ENCODE measurements at regions not wholly inside any gene's neighbourhood (a gene's known extent, or its start where the extent isn't known, plus 50 kb on each side); places are given as distances from the start of the nearest gene placed in this dataset.

- no peak for DNase-seq
Measured at GRCh38 chrX:139290310-139290709, 240.2 kb upstream of the F9 start.

DNA sequence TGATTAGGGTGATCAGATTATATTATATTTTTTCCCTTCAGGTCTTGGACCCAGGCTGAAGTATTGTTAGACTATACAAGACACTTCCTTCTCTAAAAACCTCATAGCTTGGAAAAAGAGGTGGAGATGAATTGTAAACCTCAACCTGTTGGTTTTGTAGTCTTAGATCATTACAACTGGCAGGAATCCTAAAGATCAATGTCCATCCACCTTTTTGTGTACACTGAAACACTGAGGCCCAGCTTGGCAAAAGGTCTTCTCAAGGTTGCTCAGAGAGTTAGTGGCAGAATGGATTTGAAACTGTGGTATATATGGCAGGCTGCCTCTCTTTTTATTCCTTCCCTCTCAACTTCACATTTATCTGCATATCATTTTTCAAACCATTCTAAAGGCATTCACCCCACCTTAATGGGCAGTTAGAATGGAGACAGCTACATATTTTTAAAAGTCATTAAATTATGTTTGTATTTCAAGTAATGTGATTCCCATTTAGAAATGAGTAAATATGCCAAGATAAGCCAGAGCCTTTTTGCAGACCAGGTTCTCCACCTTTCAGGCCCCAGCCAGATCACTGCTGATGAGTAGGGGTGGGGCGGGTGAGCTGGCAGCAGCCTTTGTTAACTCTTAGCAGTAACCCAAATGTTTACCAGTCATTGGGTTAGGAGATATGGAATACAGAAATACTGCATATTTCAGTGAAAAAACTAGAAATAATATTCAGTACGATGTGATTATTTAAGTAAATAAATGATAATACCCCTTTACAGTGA, 243.2 kb upstream of the F9 start:
- DNase-seq = no peak

- DNase-seq = no peak
Measured at GRCh38 chrX:139286342-139286741, 244.2 kb upstream of the F9 start.

DNA sequence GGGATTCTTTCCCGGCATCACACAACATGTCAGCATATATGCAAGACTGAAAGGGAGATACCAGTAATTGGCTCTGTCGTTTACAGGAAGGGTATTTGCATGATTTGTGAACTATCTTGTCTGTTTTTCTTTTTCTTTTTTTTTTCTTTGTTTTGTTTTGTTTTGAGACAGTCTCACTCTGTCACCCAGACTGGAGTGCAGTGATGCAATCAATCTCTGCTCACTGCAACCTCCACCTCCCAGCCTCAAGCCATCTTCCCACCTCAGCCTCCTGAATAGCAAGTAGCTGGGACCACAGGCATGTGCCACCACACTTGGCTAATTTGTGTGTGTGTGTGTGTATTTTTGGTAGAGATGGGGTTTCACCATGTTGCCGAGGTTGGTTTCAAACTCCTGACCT, 262.7 kb upstream of the F9 start:
- DNase-seq = no peak

DNA sequence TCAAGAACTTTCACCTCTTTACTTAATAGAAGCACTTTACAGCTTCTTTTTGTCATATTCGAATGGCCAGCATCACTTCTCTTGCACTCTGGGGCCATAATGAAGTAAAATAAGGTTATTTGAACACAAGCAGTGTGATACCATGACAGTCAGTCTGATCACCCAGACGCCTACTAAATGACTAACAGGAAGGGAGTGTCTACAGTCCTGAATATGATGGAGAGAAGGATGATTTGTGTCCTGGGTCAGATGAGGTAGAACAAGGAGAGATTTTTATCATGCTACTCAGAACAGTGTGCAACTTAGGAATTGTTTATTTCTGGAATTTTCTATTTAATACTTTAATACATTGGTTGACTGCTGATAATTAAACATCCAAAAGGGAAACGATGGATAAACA, 284.2 kb upstream of the F9 start:
- DNase-seq = no peak

- DNase-seq = no peak
Measured at GRCh38 chrX:139237141-139237540, 293.4 kb upstream of the F9 start.

DNA sequence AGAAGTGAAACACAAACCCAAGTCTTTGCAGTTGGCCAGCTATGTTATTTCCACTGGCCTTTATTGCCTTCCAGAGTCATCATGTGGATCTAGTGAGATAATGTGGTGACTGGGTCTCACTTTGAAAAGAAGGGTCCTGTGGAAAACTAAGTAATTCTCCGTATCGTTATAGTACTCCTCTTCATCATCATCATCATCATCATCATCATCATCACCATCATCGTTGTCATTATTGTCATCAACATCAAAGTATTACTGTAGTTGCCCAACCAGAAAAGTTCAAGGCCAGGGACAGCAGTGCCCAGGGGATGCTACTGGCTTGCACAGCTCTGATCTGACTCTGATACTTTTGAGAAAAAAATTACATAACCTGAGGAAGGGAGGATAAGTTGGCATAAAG, 295.6 kb upstream of the F9 start:
- no peak for DNase-seq

DNA sequence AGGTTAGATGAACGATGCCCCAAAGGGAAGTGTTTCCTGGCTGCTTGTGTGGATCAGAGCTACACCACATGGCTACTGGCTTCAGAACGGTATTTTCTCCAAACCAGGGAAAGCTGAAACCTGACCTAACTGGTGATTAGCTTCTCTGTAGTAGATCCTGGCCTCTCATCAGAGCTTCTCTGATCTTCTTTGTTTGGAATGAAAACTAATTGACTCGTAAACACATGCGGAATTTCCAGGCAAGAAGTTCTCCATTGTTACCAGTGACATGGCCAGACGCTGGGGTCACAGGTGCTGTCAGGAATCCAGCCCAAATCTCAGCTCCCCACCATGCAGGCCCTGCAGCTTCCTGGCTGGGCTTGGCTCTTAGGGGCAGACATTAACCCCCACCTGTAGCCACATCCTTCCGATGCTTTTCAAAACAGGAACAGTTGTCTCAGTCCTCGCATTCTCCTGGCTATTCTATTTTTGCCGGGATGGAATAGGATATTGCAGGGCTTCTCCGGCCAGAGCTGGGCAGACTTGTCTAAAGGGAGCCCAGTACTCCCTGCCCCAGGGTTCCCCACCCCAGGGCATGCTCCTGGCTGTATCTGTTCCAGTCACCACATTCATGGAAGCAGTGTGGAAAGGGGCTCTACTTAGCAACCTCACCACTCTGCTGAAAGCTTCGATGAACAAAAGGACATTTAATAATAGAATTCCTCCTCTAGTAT, 305.4 kb upstream of the F9 start:
- DNase-seq = no peak

- DNase-seq = no peak
Measured at GRCh38 chrX:139222511-139223200, 307.9 kb upstream of the F9 start.

- no peak for DNase-seq
Measured at GRCh38 chrX:139213241-139213709, 317.3 kb upstream of the F9 start.

- no peak for DNase-seq
Measured at GRCh38 chrX:139211568-139212182, 318.9 kb upstream of the F9 start.

DNA sequence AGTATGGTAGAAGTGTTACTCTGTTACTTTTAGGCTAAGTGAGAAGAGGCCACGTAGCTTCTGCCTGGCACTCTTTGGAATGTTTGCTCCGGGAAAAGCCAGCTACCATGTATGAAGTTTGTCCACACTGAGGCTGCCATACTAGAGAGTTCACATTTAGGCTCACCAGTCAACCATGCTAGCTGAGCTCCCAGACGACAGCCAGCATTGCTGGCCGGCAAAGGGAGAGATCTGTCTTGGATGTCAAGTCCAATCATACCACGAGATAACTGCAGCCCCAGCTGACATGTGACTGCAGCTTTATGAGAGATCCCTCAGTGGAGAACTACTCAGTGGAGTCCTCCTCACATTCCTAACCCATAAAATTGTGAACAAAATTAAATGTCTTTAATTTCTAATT, 321.2 kb upstream of the F9 start:
- DNase-seq = no peak

- DNase-seq = no peak
Measured at GRCh38 chrX:139207655-139208054, 322.9 kb upstream of the F9 start.

GRCh38 chrX:139206914-139207313, 323.6 kb upstream of the F9 start:
- no peak for DNase-seq

DNA sequence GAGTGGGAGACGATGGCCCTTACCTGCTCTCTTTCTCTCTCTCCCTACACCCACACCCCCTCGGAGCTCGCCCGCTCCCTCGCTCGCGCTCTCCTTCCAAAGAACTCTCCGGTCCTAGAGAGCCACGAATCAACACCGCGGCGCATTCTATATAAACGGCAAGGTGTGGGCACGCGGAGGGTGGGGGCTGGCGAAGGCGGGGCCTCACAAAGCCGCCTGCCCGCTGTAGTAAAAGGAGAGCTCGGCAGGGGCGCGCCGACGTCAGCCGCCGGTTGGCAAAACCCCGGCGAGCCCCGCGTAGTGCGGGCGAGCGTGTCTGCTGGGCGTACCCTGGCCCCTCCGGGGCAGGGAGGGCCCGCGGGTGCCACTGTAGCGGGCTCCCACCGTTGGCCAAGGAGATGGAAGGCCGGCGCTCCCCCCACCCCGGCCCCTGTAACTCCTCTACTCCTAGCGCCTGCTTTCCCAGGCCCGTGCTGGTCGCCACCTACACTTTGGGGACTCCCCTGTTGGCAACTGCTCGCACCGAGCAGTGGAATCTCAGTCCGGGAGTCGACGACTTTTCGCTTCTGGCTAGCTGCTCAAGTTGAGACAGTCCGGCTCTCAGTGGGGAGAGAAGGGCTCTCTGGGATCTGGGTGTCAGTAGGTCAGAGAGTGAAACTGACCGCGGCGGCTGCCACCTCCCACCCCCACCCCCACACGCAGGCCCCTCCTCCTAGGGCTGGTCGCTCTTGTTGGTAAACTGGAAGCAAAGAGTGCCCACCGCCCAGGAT, 325.5 kb upstream of the F9 start:
- no peak for DNase-seq

DNA sequence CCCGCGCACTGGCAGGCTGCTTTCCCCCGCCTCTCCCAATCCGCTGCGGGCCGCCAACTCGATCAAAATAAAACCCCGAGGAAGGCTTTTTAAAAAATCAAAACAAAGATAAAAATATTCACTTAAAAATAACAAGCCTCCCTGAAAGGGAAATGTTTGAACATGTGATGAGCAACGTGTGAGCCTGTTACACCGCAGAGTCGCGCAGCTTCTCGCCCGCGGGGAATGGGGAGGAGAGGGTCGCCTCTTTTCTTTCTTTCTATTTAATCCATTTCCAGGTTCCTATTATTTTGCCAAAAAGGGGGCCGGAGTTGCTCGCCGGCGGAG, 326.0 kb upstream of the F9 start:
- no peak for DNase-seq

DNA sequence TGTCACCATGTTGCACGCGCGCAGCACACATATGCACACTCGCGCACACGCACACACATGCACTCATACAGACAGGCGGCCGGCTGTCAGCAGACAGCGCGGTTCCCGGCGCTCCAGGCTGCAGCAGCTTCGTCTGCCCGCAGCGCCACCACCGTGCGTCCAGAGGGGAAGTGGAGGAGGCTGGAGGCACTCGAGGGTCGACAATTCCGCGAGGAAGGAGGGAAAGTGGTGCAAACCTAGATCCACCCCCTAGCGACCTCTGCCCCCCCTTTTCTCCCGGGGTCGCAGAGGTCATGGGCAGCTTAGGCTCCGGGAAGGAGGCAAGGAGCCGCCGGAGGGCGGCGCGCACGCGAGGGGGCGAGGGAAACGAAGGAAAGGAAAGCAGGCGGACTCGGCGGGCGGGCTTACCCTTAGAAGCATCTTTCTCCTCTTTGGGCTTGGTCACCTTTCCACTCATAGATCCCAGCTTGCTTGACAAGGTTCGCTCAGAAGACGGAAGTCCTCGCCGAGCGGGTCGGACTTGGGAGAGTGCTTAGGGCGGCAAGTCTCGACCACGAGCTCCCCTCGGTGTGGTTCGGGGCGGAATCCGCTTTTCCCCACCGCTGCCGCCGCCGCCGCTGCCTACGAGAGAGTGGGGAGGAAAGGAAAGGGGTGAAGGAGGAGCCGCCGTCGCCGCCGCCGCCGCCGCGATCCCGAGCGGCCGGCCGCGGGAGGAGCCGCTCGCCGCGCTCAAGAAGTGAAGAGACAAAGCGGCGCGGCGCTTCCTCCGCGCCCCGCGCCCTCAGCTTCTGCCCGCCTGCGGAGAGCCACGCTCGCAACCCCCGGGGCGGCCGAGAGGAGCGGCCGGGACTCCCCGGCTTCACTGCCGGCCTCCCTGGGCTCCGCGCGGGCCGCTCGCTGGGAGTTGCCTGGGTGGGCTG, 326.6 kb upstream of the F9 start:
- peak; percentile 8 for DNase-seq

DNA sequence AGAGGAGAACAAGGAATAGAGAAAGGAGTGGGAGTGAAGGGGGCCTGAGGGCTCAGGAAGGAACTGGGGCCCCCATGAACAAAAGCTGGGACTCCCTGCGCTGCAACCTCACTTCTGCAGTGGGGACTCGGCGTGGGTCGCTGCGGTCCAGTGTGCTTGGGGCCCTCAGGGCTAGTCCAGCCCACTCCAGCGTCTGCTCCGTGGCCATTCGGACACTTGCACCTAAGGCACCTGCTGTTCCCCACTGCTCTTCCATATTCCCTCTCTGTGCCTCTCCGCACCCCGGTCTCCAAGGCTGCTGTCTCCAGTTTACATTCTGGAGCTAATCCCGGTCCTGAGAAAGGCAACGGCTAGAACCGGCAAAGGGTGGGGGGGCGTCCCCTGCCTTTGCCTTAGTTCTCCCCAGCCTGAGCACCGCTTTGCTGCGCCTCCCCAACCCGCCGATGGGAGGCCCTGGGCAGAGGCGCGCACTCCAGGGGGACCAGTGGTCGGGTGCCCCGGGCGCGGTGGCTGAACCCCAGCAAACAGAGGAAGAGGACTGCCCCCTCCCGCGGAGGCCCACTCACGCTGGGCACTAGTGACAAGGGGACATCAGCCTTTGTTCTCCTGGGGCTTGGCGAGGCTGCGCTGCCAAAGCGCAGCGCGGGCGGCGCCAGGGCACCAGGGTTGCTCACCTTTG, 327.7 kb upstream of the F9 start:
- DNase-seq = no peak

- DNase-seq = no peak
Measured at GRCh38 chrX:139201924-139202323, 328.6 kb upstream of the F9 start.

GRCh38 chrX:139200793-139201192, 329.7 kb upstream of the F9 start:
- no peak for DNase-seq

DNA sequence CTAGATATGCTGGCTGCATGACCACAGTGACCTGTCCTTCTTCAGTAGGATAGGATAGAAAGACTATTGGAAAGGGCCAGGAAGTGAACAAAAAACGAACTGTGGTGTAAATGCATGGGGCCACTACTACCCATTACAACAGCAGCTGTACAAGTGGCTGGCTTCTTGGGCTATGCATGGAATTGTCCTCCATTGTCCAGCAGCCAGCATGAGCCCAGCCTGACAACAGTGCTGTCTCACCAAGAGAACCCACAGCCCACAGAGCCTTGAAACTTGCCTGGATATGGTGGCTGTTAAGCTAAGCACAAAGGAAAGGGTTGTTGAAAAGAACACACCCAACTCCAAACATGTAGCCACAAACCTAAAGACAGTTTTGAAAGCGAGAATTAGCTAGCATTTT, 330.2 kb upstream of the F9 start:
- no peak for DNase-seq
